ENCODE measurements at regions not wholly inside any gene's neighbourhood (a gene's known extent, or its start where the extent isn't known, plus 50 kb on each side); places are given as distances from the start of the nearest gene placed in this dataset.
"Not testable (repeated sequence)": the region's sequence is repeated elsewhere in the genome, so short reads cannot be mapped to it uniquely, and the experiment has no call there.

GRCh38 chr7:8885480-8886000 is 452.1 kb downstream of the NXPH1 start:
- ChIA-PET CTCF (no interaction called here), POLR2A (no interaction called here)
- Mint-ChIP-seq H3K4me1 (ENCODE audit: low read depth) (no peaks in the 10 kb centered on the region), H3K36me3 (ENCODE audit: low read depth) (no peaks in the 10 kb centered on the region), H3K9me3 (peaks cover 7% of the 10 kb centered on the region), H3K27me3 (no peaks in the 10 kb centered on the region), H3K4me3 (no peak overlapping the region), H3K27ac (no peak overlapping the region)
- no peak for TF ChIP-seq CTCF (IDR thresholded peaks at IDR 0.05)
- ATAC-seq (ENCODE audit: poor library complexity) (no peak), DNase-seq (no peak)
- Histone ChIP-seq H3K27me3 (ENCODE audit: control insufficient read depth in 1 of 2, insufficient read depth in 2 of 2, low read length in 2 of 2) (no peaks in the 10 kb centered on the region), H3K9me3 (ENCODE audit: control insufficient read depth in 1 of 2, insufficient read depth in 1 of 2, low read length in 2 of 2) (peaks cover 0 to 7% of the 10 kb centered on the region in 2 experiments), H3K27ac (ENCODE audit: low read depth in 1 of 2, low read length in 2 of 2) (no peak overlapping the region), H3K4me3 (ENCODE audit: low read length) (no peak overlapping the region), H3K36me3 (ENCODE audit: insufficient read depth, low read length) (no peaks in the 10 kb centered on the region), H3K4me1 (ENCODE audit: insufficient read depth, low read length) (no peaks in the 10 kb centered on the region)
- intact Hi-C loops (cut with DNase I, micrococcal nuclease) = no loop called here

- H3K4me3 ChIP-seq (ENCODE audit: low read length); H3K9me3 ChIP-seq (ENCODE audit: control insufficient read depth in 1 of 2, insufficient read depth in 1 of 2, low read length in 2 of 2); H3K36me3 Mint-ChIP-seq (ENCODE audit: low read depth); H3K9me3 Mint-ChIP-seq; H3K27me3 Mint-ChIP-seq; ATAC-seq (ENCODE audit: poor library complexity); H3K27ac ChIP-seq (ENCODE audit: low read depth in 1 of 2, low read length in 2 of 2); H3K4me1 ChIP-seq (ENCODE audit: insufficient read depth, low read length); intact Hi-C loops (cut with DNase I, micrococcal nuclease); H3K27me3 ChIP-seq (ENCODE audit: control insufficient read depth in 1 of 2, insufficient read depth in 2 of 2, low read length in 2 of 2); DNase-seq; H3K36me3 ChIP-seq (ENCODE audit: insufficient read depth, low read length); H3K4me1 Mint-ChIP-seq (ENCODE audit: low read depth); CTCF ChIA-PET; H3K4me3 Mint-ChIP-seq; H3K27ac Mint-ChIP-seq; POLR2A ChIA-PET: not testable (repeated sequence)
Observed at GRCh38 chr7:8890346-8890745, 456.9 kb downstream of the NXPH1 start.

- Histone ChIP-seq H3K27ac (ENCODE audit: low read depth in 1 of 2, low read length in 2 of 2) (no peak overlapping the region), H3K36me3 (ENCODE audit: insufficient read depth, low read length) (no peaks in the 10 kb centered on the region), H3K4me3 (ENCODE audit: low read length) (no peak overlapping the region), H3K27me3 (ENCODE audit: control insufficient read depth in 1 of 2, insufficient read depth in 2 of 2, low read length in 2 of 2) (no peaks in the 10 kb centered on the region), H3K9me3 (ENCODE audit: control insufficient read depth in 1 of 2, insufficient read depth in 1 of 2, low read length in 2 of 2) (peaks cover 0 to 7% of the 10 kb centered on the region in 2 experiments), H3K4me1 (ENCODE audit: insufficient read depth, low read length) (no peaks in the 10 kb centered on the region)
- POLR2A ChIA-PET = no interaction called here
- Mint-ChIP-seq H3K27me3 (no peaks in the 10 kb centered on the region), H3K4me1 (ENCODE audit: low read depth) (no peaks in the 10 kb centered on the region), H3K36me3 (ENCODE audit: low read depth) (no peaks in the 10 kb centered on the region), H3K9me3 (no peaks in the 10 kb centered on the region), H3K27ac (no peak overlapping the region), H3K4me3 (no peak overlapping the region)
- ATAC-seq (ENCODE audit: poor library complexity) = no peak
- intact Hi-C loops (cut with DNase I, micrococcal nuclease) = no loop called here
- DNase-seq = no peak
- no peak for TF ChIP-seq CTCF (IDR thresholded peaks at IDR 0.05)
- CTCF ChIA-PET = no interaction called here
Observed at GRCh38 chr7:8893775-8894174, 460.4 kb downstream of the NXPH1 start.

- ATAC-seq (ENCODE audit: poor library complexity) (no peak), DNase-seq (no peak)
- ChIA-PET POLR2A (no interaction called here), CTCF (no interaction called here)
- no peaks in the 10 kb centered on the region for H3K4me1 Mint-ChIP-seq (ENCODE audit: low read depth)
- no peak overlapping the region for H3K27ac Mint-ChIP-seq
- peaks cover 11% of the 10 kb centered on the region for H3K9me3 Mint-ChIP-seq
- H3K4me1 ChIP-seq (ENCODE audit: insufficient read depth, low read length) = no peaks in the 10 kb centered on the region
- no peaks in the 10 kb centered on the region for H3K27me3 ChIP-seq (ENCODE audit: control insufficient read depth in 1 of 2, insufficient read depth in 2 of 2, low read length in 2 of 2)
- intact Hi-C loops (cut with DNase I, micrococcal nuclease) = no loop called here
- H3K36me3 ChIP-seq (ENCODE audit: insufficient read depth, low read length) = no peaks in the 10 kb centered on the region
- no peak for TF ChIP-seq CTCF (IDR thresholded peaks at IDR 0.05)
- no peak overlapping the region for H3K4me3 ChIP-seq (ENCODE audit: low read length)
- H3K27ac ChIP-seq (ENCODE audit: low read depth in 1 of 2, low read length in 2 of 2) = no peak overlapping the region
- H3K27me3 Mint-ChIP-seq = no peaks in the 10 kb centered on the region
- H3K36me3 Mint-ChIP-seq (ENCODE audit: low read depth) = no peaks in the 10 kb centered on the region
- no peak overlapping the region for H3K4me3 Mint-ChIP-seq
- no peaks in the 10 kb centered on the region for H3K9me3 ChIP-seq (ENCODE audit: control insufficient read depth in 1 of 2, insufficient read depth in 1 of 2, low read length in 2 of 2)
Observed at GRCh38 chr7:8906396-8907075, 473.1 kb downstream of the NXPH1 start.
